Stimulated activated naive CD8-positive, alpha-beta T cell treated with anti-CD3 and anti-CD28 coated beads, Interleukin-15, Interleukin-2, amounts not matched to agents 100 ng/mL and 50 ng/mL, for 24 hours (primary cell): ENCODE measurements at regions not wholly inside any gene's neighbourhood (a gene's known extent, or its start where the extent isn't known, plus 50 kb on each side); places are given as distances from the start of the nearest gene placed in this dataset.

Experiments used
- H3K27ac Mint-ChIP-seq: one replicate; pipeline ENCODE4 v1.8.0; 2021; ENCODE audit warnings: mild to moderate bottlenecking, mixed read lengths
- H3K27me3 Mint-ChIP-seq: one replicate; pipeline ENCODE4 v1.8.0; 2021; ENCODE audit warnings: mixed read lengths
- H3K36me3 Mint-ChIP-seq: one replicate; pipeline ENCODE4 v1.8.0; 2021; ENCODE audit warnings: low read depth, mixed read lengths
- H3K4me1 Mint-ChIP-seq: one replicate; pipeline ENCODE4 v1.8.0; 2021; ENCODE audit warnings: low read depth, mixed read lengths
- H3K4me3 Mint-ChIP-seq: one replicate; pipeline ENCODE4 v1.8.0; 2021; ENCODE audit warnings: mild to moderate bottlenecking, mixed read lengths
- H3K9me3 Mint-ChIP-seq: one replicate; pipeline ENCODE4 v1.8.0; 2021; ENCODE audit warnings: mixed read lengths

DNA sequence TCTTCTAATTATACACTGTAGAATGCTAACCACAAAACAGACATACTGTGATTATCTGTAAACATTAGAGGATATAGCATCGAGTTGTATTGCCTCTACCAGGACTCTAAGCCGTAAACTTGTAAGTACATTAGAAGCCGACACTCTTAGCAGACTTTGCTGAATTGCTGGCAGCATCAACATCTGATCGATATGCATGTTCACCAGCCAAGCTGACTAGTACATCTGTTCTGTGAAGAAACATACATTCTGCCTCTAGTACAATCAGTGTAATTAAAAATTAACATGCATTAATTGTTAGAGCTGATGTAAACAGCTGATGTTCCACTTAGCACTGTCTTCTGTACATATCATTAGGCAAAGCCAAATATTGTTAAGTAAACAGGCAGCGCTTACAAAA lies 502.2 kb downstream of the NR4A2 start:
- H3K27ac Mint-ChIP-seq = no peak overlapping the region
- no peak overlapping the region for H3K4me3 Mint-ChIP-seq
- no peaks in the 10 kb centered on the region for H3K36me3 Mint-ChIP-seq
- H3K27me3 Mint-ChIP-seq = no peaks in the 10 kb centered on the region
- H3K4me1 Mint-ChIP-seq = no peaks in the 10 kb centered on the region
- no peaks in the 10 kb centered on the region for H3K9me3 Mint-ChIP-seq

- H3K9me3 Mint-ChIP-seq = peaks cover 4% of the 10 kb centered on the region
- H3K27ac Mint-ChIP-seq = no peak overlapping the region
- no peaks in the 10 kb centered on the region for H3K4me1 Mint-ChIP-seq
- no peaks in the 10 kb centered on the region for H3K27me3 Mint-ChIP-seq
- no peaks in the 10 kb centered on the region for H3K36me3 Mint-ChIP-seq
- H3K4me3 Mint-ChIP-seq = no peak overlapping the region
Measured at GRCh38 chr2:155825876-155826275, 506.6 kb downstream of the NR4A2 start.

DNA sequence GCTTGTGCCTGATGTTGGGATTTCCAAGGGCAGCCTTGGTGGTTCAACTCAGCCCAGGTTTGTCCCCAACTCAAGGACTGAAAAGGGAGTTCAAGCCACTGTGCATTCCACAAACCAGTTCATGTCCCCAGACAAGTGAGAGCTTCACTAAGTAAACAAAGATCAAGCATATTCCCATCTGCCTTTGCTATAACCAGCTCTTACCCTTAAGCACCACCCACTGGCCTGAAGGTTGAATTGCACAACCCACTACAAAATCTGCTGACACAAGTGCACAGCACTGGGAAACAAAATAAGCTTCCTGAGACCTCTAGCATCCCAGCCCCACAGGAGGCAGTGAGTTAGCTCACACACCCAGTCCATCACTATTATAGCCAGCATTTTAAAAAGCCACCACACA lies 516.7 kb downstream of the NR4A2 start:
- Mint-ChIP-seq H3K27me3 (no peaks in the 10 kb centered on the region), H3K36me3 (no peaks in the 10 kb centered on the region), H3K27ac (no peak overlapping the region), H3K4me3 (no peak overlapping the region), H3K9me3 (peaks cover under 1% of the 10 kb centered on the region), H3K4me1 (no peaks in the 10 kb centered on the region)

DNA sequence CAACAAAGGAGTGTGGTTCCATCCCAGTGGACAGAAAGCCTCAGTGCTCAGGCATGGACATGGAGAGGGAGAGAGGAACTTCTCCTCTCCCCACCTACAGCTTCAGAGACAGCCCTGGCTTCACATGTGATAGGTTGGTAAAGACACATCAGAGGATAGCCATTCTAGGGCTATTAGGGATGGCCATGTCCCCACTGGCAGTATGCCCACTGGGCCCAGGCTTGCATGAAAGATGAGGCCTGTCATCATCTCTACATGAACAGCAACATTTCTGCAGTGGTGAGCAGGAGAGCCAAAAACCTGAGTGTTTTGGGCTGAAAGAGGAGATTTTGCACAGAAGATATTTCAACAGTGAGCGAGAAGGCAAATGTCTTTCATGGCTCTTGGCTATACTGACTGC lies 517.2 kb downstream of the NR4A2 start:
- H3K36me3 Mint-ChIP-seq = no peaks in the 10 kb centered on the region
- no peak overlapping the region for H3K4me3 Mint-ChIP-seq
- no peaks in the 10 kb centered on the region for H3K27me3 Mint-ChIP-seq
- no peak overlapping the region for H3K27ac Mint-ChIP-seq
- H3K9me3 Mint-ChIP-seq = no peaks in the 10 kb centered on the region
- no peaks in the 10 kb centered on the region for H3K4me1 Mint-ChIP-seq

DNA sequence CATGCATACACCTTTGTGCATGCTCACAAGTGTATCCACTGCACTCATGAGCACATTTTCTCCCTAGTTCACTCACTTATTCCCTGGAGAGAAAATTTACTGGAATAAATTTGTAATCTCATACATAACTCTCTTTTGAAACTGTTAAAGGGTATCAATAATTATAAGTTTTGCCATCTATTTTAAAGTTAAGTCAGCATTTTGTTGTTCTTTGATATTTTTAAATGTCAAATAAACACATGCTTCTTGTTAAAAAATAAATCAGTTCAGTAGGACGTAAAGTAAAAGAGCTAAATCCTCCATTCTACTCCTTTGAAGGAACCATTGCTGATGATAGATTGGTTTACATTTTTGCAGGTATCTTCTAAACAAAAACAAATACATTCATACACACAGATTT lies 522.1 kb downstream of the NR4A2 start:
- Mint-ChIP-seq H3K4me1 (no peaks in the 10 kb centered on the region), H3K9me3 (no peaks in the 10 kb centered on the region), H3K27me3 (no peaks in the 10 kb centered on the region), H3K4me3 (no peak overlapping the region), H3K27ac (no peak overlapping the region), H3K36me3 (no peaks in the 10 kb centered on the region)

- Mint-ChIP-seq H3K27ac (no peak overlapping the region), H3K4me1 (no peaks in the 10 kb centered on the region), H3K36me3 (no peaks in the 10 kb centered on the region), H3K9me3 (no peaks in the 10 kb centered on the region), H3K27me3 (no peaks in the 10 kb centered on the region), H3K4me3 (no peak overlapping the region)
Measured at GRCh38 chr2:155802888-155803287, 529.6 kb downstream of the NR4A2 start.

GRCh38 chr2:155792666-155793065 lies 539.9 kb downstream of the NR4A2 start:
- no peak overlapping the region for H3K27ac Mint-ChIP-seq
- peaks cover 9% of the 10 kb centered on the region for H3K9me3 Mint-ChIP-seq
- H3K4me1 Mint-ChIP-seq = no peaks in the 10 kb centered on the region
- H3K36me3 Mint-ChIP-seq = no peaks in the 10 kb centered on the region
- H3K4me3 Mint-ChIP-seq = no peak overlapping the region
- no peaks in the 10 kb centered on the region for H3K27me3 Mint-ChIP-seq

GRCh38 chr2:155770516-155770915 lies 562.0 kb downstream of the NR4A2 start:
- Mint-ChIP-seq H3K27ac (no peak overlapping the region), H3K36me3 (no peaks in the 10 kb centered on the region), H3K9me3 (peaks cover 11% of the 10 kb centered on the region), H3K4me3 (no peak overlapping the region), H3K4me1 (no peaks in the 10 kb centered on the region), H3K27me3 (no peaks in the 10 kb centered on the region)

GRCh38 chr2:155766342-155767115 lies 566.0 kb downstream of the NR4A2 start:
- Mint-ChIP-seq H3K36me3 (no peaks in the 10 kb centered on the region), H3K27ac (no peak overlapping the region), H3K27me3 (no peaks in the 10 kb centered on the region), H3K4me3 (no peak overlapping the region), H3K9me3 (peaks cover 8% of the 10 kb centered on the region), H3K4me1 (no peaks in the 10 kb centered on the region)

- no peaks in the 10 kb centered on the region for H3K4me1 Mint-ChIP-seq
- H3K9me3 Mint-ChIP-seq = no peaks in the 10 kb centered on the region
- no peaks in the 10 kb centered on the region for H3K36me3 Mint-ChIP-seq
- no peak overlapping the region for H3K27ac Mint-ChIP-seq
- H3K27me3 Mint-ChIP-seq = no peaks in the 10 kb centered on the region
- no peak overlapping the region for H3K4me3 Mint-ChIP-seq
Measured at GRCh38 chr2:155755481-155755880, 577.0 kb downstream of the NR4A2 start.

- no peak overlapping the region for H3K27ac Mint-ChIP-seq
- no peak overlapping the region for H3K4me3 Mint-ChIP-seq
- H3K9me3 Mint-ChIP-seq = no peaks in the 10 kb centered on the region
- H3K4me1 Mint-ChIP-seq = no peaks in the 10 kb centered on the region
- no peaks in the 10 kb centered on the region for H3K27me3 Mint-ChIP-seq
- H3K36me3 Mint-ChIP-seq = no peaks in the 10 kb centered on the region
Measured at GRCh38 chr2:155748131-155748530, 584.4 kb downstream of the NR4A2 start.

GRCh38 chr2:155747531-155747930 lies 585.0 kb downstream of the NR4A2 start:
- Mint-ChIP-seq H3K4me3 (no peak overlapping the region), H3K36me3 (no peaks in the 10 kb centered on the region), H3K27me3 (no peaks in the 10 kb centered on the region), H3K4me1 (no peaks in the 10 kb centered on the region), H3K9me3 (no peaks in the 10 kb centered on the region), H3K27ac (no peak overlapping the region)

- Mint-ChIP-seq H3K4me1 (no peaks in the 10 kb centered on the region), H3K4me3 (no peak overlapping the region), H3K9me3 (peaks cover 3% of the 10 kb centered on the region)
Measured at GRCh38 chr2:155733091-155733853, 599.2 kb downstream of the NR4A2 start.

GRCh38 chr2:155730804-155731203 lies 601.7 kb downstream of the NR4A2 start:
- Mint-ChIP-seq H3K27ac (no peak overlapping the region), H3K27me3 (no peaks in the 10 kb centered on the region), H3K36me3 (no peaks in the 10 kb centered on the region), H3K4me3 (no peak overlapping the region), H3K4me1 (no peaks in the 10 kb centered on the region), H3K9me3 (no peaks in the 10 kb centered on the region)

More at GRCh38 chr2:155733091-155733853, 599.2 kb downstream of the NR4A2 start:
- Mint-ChIP-seq H3K36me3 (no peaks in the 10 kb centered on the region), H3K27ac (no peak overlapping the region), H3K27me3 (no peaks in the 10 kb centered on the region)

DNA sequence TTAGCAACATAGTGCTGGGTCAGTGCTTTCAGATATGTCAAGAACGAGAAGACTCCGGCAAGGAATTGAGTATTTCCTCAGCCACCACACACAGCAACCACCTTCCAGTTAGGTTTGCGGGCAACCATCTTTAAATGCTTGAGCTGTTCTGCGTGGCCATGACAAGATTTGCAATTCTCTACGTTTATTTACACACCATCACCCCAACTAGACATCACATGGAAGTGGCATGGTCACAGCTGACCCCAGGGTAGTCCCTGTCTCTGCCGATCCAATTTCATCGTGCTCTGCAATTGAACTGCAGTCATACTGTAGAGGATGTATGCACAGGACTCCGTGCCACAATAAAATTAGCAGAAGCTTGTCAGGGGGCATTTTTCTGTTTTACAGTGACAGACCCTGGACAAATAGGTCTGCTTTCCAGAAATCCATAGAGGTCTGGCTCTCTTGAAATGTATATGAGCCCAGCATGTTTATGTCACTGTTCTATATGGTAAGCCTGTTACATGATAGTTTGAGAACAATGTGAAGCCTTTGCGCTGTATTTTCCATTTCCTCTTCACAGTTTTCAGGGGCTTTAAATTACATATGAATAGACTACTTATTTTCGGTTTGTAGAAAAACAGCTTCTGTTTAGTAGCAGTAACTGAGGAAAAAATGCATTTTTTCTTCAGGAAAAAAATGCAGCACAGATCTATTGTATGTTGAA lies 605.2 kb downstream of the NR4A2 start:
- Mint-ChIP-seq H3K4me1 (no peaks in the 10 kb centered on the region), H3K27ac (no peak overlapping the region), H3K27me3 (no peaks in the 10 kb centered on the region), H3K4me3 (no peak overlapping the region), H3K36me3 (no peaks in the 10 kb centered on the region), H3K9me3 (no peaks in the 10 kb centered on the region)
